HL-60 (cell line): ENCODE measurements at regions not wholly inside any gene's neighbourhood (a gene's known extent, or its start where the extent isn't known, plus 50 kb on each side); places are given as distances from the start of the nearest gene placed in this dataset.

ENCODE experiments used
- DNase-seq, 2 experiments: peaks; one replicate each; pipeline ENCODE4 v3.0.0-alpha.2; 2010 to 2020; ENCODE audit warnings: low read depth in 1 of 2, low spot score in 1 of 2
- H3K27ac ChIP-seq: fragments of 250-450 bp; sonication (Bioruptor Pico); replicated peaks from 2 replicates; pipeline ENCODE4 v1.5.1; 2020; ENCODE audit warnings: mild to moderate bottlenecking, moderate library complexity
- H3K27me3 ChIP-seq: fragments of 250-450 bp; sonication (Bioruptor Pico); 2 replicates; pipeline ENCODE4 v1.5.1; 2021; ENCODE audit warnings: mild to moderate bottlenecking, moderate library complexity; ENCODE audit not compliant: insufficient read depth, poor library complexity, severe bottlenecking
- H3K4me3 ChIP-seq: replicated peaks from 2 replicates; pipeline ENCODE4 v1.5.1; 2011; ENCODE audit warnings: mild to moderate bottlenecking, control low read depth, low read length; ENCODE audit not compliant: insufficient read depth
- CTCF ChIP-seq: IDR thresholded peaks from one replicate; pipeline ENCODE4 v1.5.1; 2011; ENCODE audit warnings: low read length, control low read depth, inconsistent platforms; ENCODE audit not compliant: insufficient read depth
- GABPA ChIP-seq: IDR thresholded peaks from 2 replicates; pipeline ENCODE4 v1.6.1; 2012; ENCODE audit warnings: low read depth
- POLR2AphosphoS5 ChIP-seq: IDR thresholded peaks from 2 replicates; pipeline ENCODE4 v1.6.1; 2012; ENCODE audit warnings: low read depth
- REST ChIP-seq: IDR thresholded peaks from 2 replicates; pipeline ENCODE4 v1.6.1; 2012; ENCODE audit warnings: low read depth; ENCODE audit not compliant: insufficient replicate concordance
- SPI1 ChIP-seq: IDR thresholded peaks from 2 replicates; pipeline ENCODE4 v1.6.1; 2012; ENCODE audit warnings: low read depth, mild to moderate bottlenecking, borderline replicate concordance

- Histone ChIP-seq H3K4me3 (no peak overlapping the region), H3K27ac (no peak overlapping the region), H3K27me3 (no peaks in the 10 kb centered on the region)
- TF ChIP-seq CTCF = no peak
- TF ChIP-seq GABPA = no peak
- TF ChIP-seq POLR2AphosphoS5 = no peak
- TF ChIP-seq SPI1 = no peak
- no peak for TF ChIP-seq REST
- no peak for DNase-seq
Observed at GRCh38 chr15:31567861-31568260, 241.2 kb downstream of the KLF13 start.

GRCh38 chr15:31569836-31570235 lies 243.2 kb downstream of the KLF13 start:
- H3K27ac ChIP-seq = no peak overlapping the region
- TF ChIP-seq REST (no peak), CTCF (no peak), POLR2AphosphoS5 (no peak)
- H3K4me3 ChIP-seq = no peak overlapping the region
- peaks cover 4% of the 10 kb centered on the region for H3K27me3 ChIP-seq
- DNase-seq = no peak

GRCh38 chr15:31570591-31570990 lies 244.0 kb downstream of the KLF13 start:
- H3K4me3 ChIP-seq = no peak overlapping the region
- peaks cover 4% of the 10 kb centered on the region for H3K27me3 ChIP-seq
- H3K27ac ChIP-seq = no peak overlapping the region
- no peak for DNase-seq
- TF ChIP-seq POLR2AphosphoS5 = no peak
- TF ChIP-seq GABPA = no peak
- no peak for TF ChIP-seq REST
- no peak for TF ChIP-seq SPI1
- no peak for TF ChIP-seq CTCF
